OCI-LY3 (cell line): ENCODE measurements at regions not wholly inside any gene's neighbourhood (a gene's known extent, or its start where the extent isn't known, plus 50 kb on each side); places are given as distances from the start of the nearest gene placed in this dataset.

Experiments
- CTCF ChIP-seq: fragments of 200-600, 300-600 bp; sonication (generic); IDR thresholded peaks from 2 replicates; pipeline ENCODE4 v1.5.1; 2014; ENCODE audit warnings: antibody characterized with exemption, low read length, low read depth
- EZH2phosphoT487 ChIP-seq: fragments of 200-600 bp; shearing (Covaris generic); IDR thresholded peaks from 2 replicates; pipeline ENCODE4 v1.6.1; 2018; ENCODE audit warnings: antibody characterized with exemption, mixed run types, low read depth

- no peak for TF ChIP-seq CTCF
- TF ChIP-seq EZH2phosphoT487 = no peak
Measured at GRCh38 chr15:56806148-56806536, 72.8 kb upstream of the ZNF280D start.
